ENCODE measurements at regions not wholly inside any gene's neighbourhood (a gene's known extent, or its start where the extent isn't known, plus 50 kb on each side); places are given as distances from the start of the nearest gene placed in this dataset.

DNA sequence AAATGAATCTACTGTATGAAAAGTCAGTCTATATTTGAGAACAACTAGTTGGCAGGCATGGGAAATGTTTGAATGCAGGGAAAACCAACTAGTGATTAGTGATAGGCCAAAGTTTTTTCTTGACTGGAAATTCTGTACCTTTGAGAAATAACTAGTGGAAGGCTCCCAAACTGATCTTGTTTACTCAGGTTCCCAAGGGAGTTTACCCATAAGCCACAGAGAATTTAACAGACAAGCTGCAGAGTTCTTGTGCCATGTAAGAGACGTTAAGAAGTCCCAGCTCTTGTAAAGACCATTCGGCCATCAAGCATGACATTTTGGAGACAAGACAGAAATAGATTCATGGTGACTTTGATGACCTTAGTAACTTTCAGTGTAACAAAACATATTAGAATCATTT, 1882.8 kb upstream of the SEL1L start:
- TF ChIP-seq, protein P1, sequence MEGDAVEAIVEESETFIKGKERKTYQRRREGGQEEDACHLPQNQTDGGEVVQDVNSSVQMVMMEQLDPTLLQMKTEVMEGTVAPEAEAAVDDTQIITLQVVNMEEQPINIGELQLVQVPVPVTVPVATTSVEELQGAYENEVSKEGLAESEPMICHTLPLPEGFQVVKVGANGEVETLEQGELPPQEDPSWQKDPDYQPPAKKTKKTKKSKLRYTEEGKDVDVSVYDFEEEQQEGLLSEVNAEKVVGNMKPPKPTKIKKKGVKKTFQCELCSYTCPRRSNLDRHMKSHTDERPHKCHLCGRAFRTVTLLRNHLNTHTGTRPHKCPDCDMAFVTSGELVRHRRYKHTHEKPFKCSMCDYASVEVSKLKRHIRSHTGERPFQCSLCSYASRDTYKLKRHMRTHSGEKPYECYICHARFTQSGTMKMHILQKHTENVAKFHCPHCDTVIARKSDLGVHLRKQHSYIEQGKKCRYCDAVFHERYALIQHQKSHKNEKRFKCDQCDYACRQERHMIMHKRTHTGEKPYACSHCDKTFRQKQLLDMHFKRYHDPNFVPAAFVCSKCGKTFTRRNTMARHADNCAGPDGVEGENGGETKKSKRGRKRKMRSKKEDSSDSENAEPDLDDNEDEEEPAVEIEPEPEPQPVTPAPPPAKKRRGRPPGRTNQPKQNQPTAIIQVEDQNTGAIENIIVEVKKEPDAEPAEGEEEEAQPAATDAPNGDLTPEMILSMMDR (conservative IDR thresholded peaks at IDR 0.05; ENCODE audit: low read length) = no peak
- no peak for TF ChIP-seq EZH2phosphoT487 (IDR thresholded peaks at IDR 0.05; ENCODE audit: borderline replicate concordance, low read depth, low read length)

Measured in OCI-LY7 (cell line).